ENCODE measurements at regions not wholly inside any gene's neighbourhood (a gene's known extent, or its start where the extent isn't known, plus 50 kb on each side); places are given as distances from the start of the nearest gene placed in this dataset.

GRCh38 chr7:35366167-35367155 lies 112.6 kb upstream of the TBX20 start:
- no peaks in the 10 kb centered on the region for H3K9me3 ChIP-seq
- no peaks in the 10 kb centered on the region for H3K36me3 ChIP-seq (ENCODE audit: low read depth, missing control alignments)
- no peak overlapping the region for H3K4me3 ChIP-seq
- TF ChIP-seq POLR2A (IDR thresholded peaks at IDR 0.05) (no peak), CTCF (IDR thresholded peaks at IDR 0.05) (no peak)
- H3K27me3 ChIP-seq = no peaks in the 10 kb centered on the region
- intact Hi-C loops (cut with DNase I; ENCODE audit: low total_unique reads) = no loop called here
- WGBS, 2 donors = 78 to 88% methylated on average over 2 to 6 of the region's 6 CpGs
- DNase-seq = no peak
- H3K4me1 ChIP-seq = no peaks in the 10 kb centered on the region
- no peak overlapping the region for H3K27ac ChIP-seq

- Histone ChIP-seq H3K9me3 (no peaks in the 10 kb centered on the region), H3K27ac (no peak overlapping the region), H3K36me3 (ENCODE audit: low read depth, missing control alignments) (no peaks in the 10 kb centered on the region), H3K4me3 (no peak overlapping the region), H3K27me3 (no peaks in the 10 kb centered on the region), H3K4me1 (no peaks in the 10 kb centered on the region)
- DNase-seq = no peak
- WGBS, 2 donors = 86 to 93% methylated on average over 1 of the region's 1 CpG
- no peak for TF ChIP-seq POLR2A (IDR thresholded peaks at IDR 0.05)
- TF ChIP-seq CTCF (IDR thresholded peaks at IDR 0.05) = no peak
- intact Hi-C loops (cut with DNase I; ENCODE audit: low total_unique reads) = no loop called here
Observed at GRCh38 chr7:35365523-35365922, 111.6 kb upstream of the TBX20 start.

- TF ChIP-seq CTCF (IDR thresholded peaks at IDR 0.05) (no peak), POLR2A (IDR thresholded peaks at IDR 0.05) (no peak)
- no peaks in the 10 kb centered on the region for H3K36me3 ChIP-seq (ENCODE audit: low read depth, missing control alignments)
- H3K4me1 ChIP-seq = no peaks in the 10 kb centered on the region
- intact Hi-C loops (cut with DNase I; ENCODE audit: low total_unique reads) = no loop called here
- H3K9me3 ChIP-seq = no peaks in the 10 kb centered on the region
- no peak for DNase-seq
- H3K4me3 ChIP-seq = no peak overlapping the region
- H3K27ac ChIP-seq = no peak overlapping the region
- no peaks in the 10 kb centered on the region for H3K27me3 ChIP-seq
- WGBS, 2 donors = 79 to 87% methylated on average over 6 of the region's 6 CpGs
Observed at GRCh38 chr7:35362341-35362740, 108.4 kb upstream of the TBX20 start.

- Histone ChIP-seq H3K27ac (no peak overlapping the region), H3K9me3 (no peaks in the 10 kb centered on the region), H3K4me1 (no peaks in the 10 kb centered on the region), H3K27me3 (no peaks in the 10 kb centered on the region), H3K36me3 (ENCODE audit: low read depth, missing control alignments) (no peaks in the 10 kb centered on the region), H3K4me3 (no peak overlapping the region)
- 82 to 83% methylated on average over 1 of the region's 1 CpG for WGBS, 2 donors
- DNase-seq = no peak
- no peak for TF ChIP-seq POLR2A (IDR thresholded peaks at IDR 0.05)
- no peak for TF ChIP-seq CTCF (IDR thresholded peaks at IDR 0.05)
- intact Hi-C loops (cut with DNase I; ENCODE audit: low total_unique reads) = no loop called here
Observed at GRCh38 chr7:35359423-35359822, 105.5 kb upstream of the TBX20 start.

- TF ChIP-seq CTCF (IDR thresholded peaks at IDR 0.05) (no peak), POLR2A (IDR thresholded peaks at IDR 0.05) (no peak)
- intact Hi-C loops (cut with DNase I; ENCODE audit: low total_unique reads) = no loop called here
- no peaks in the 10 kb centered on the region for H3K9me3 ChIP-seq
- no peaks in the 10 kb centered on the region for H3K36me3 ChIP-seq (ENCODE audit: low read depth, missing control alignments)
- H3K27ac ChIP-seq = no peak overlapping the region
- no peaks in the 10 kb centered on the region for H3K4me1 ChIP-seq
- H3K4me3 ChIP-seq = no peak overlapping the region
- no peak for DNase-seq
- 78 to 81% methylated on average over 4 of the region's 4 CpGs for WGBS, 2 donors
- H3K27me3 ChIP-seq = no peaks in the 10 kb centered on the region
Observed at GRCh38 chr7:35356495-35356894, 102.6 kb upstream of the TBX20 start.
